GM23338 (cell line): ENCODE measurements at regions not wholly inside any gene's neighbourhood (a gene's known extent, or its start where the extent isn't known, plus 50 kb on each side); places are given as distances from the start of the nearest gene placed in this dataset.

Experiments used
- CTCF ChIP-seq, 2 experiments: fragments of 200-600 bp in 1 of 2; sonication (generic) in 1 of 2; conservative IDR thresholded peaks; 2 replicates each; pipeline versions ENCODE4 v1.5.1 to v1.6.1; 2016 to 2017; ENCODE audit warnings: antibody characterized with exemption in 2 of 2, low read depth in 2 of 2, mild to moderate bottlenecking in 2 of 2, moderate library complexity in 1 of 2
- POLR2AphosphoS5 ChIP-seq: IDR thresholded peaks from 2 replicates; pipeline ENCODE4 v1.6.1; 2016; ENCODE audit warnings: antibody characterized with exemption, low read depth
- TF ChIP-seq, protein P1 (sequence below): IDR thresholded peaks from one replicate; pipeline ENCODE4 v1.6.1; 2018; ENCODE audit warnings: antibody characterized with exemption; ENCODE audit not compliant: unreplicated experiment

DNA sequence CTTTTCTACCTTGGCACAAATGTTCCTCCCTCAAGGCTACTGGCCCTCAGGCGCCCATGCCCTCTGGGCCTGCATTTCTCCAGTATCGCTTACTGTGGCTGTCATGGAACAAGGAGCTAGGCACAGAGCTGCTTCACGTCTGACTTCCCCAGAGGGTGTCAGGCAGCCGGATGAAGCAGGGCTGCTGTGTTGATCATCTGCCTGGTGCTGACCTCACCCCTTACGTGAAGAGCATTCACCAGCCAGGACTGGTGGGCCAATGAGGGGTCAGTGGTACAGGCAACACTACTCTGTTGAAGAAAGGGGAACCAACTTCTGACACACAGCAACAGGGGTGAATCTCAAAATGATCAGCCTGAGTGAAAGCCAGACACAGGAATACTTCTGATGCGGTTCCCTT, 215.5 kb upstream of the GALNT2 start:
- TF ChIP-seq CTCF (conservative IDR thresholded peaks at IDR 0.05; ENCODE audit: low read depth in 2 of 2) (no peak), POLR2AphosphoS5 (no peak)
- TF ChIP-seq, protein P1, sequence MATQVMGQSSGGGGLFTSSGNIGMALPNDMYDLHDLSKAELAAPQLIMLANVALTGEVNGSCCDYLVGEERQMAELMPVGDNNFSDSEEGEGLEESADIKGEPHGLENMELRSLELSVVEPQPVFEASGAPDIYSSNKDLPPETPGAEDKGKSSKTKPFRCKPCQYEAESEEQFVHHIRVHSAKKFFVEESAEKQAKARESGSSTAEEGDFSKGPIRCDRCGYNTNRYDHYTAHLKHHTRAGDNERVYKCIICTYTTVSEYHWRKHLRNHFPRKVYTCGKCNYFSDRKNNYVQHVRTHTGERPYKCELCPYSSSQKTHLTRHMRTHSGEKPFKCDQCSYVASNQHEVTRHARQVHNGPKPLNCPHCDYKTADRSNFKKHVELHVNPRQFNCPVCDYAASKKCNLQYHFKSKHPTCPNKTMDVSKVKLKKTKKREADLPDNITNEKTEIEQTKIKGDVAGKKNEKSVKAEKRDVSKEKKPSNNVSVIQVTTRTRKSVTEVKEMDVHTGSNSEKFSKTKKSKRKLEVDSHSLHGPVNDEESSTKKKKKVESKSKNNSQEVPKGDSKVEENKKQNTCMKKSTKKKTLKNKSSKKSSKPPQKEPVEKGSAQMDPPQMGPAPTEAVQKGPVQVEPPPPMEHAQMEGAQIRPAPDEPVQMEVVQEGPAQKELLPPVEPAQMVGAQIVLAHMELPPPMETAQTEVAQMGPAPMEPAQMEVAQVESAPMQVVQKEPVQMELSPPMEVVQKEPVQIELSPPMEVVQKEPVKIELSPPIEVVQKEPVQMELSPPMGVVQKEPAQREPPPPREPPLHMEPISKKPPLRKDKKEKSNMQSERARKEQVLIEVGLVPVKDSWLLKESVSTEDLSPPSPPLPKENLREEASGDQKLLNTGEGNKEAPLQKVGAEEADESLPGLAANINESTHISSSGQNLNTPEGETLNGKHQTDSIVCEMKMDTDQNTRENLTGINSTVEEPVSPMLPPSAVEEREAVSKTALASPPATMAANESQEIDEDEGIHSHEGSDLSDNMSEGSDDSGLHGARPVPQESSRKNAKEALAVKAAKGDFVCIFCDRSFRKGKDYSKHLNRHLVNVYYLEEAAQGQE: no peak
